Smooth muscle cell (in vitro differentiated cells): ENCODE measurements at regions not wholly inside any gene's neighbourhood (a gene's known extent, or its start where the extent isn't known, plus 50 kb on each side); places are given as distances from the start of the nearest gene placed in this dataset.

Source experiments
- DNase-seq: peaks from one replicate; lab custom pipeline; 2025; ENCODE audit not compliant: unreplicated experiment; lab: John Stamatoyannopoulos, UW
- H2AFZ ChIP-seq: fragments of 200-600 bp; sonication (generic); 2 replicates; pipeline ENCODE4 v1.6.0; 2016; ENCODE audit warnings: antibody characterized with exemption, low read depth, mild to moderate bottlenecking
- H3F3A ChIP-seq: fragments of 200-600 bp; sonication (generic); 2 replicates; pipeline ENCODE4 v1.6.0; 2017; ENCODE audit warnings: antibody characterized with exemption, low read depth
- H3K27ac ChIP-seq: fragments of 200-600 bp; sonication (generic); 2 replicates; pipeline ENCODE4 v1.5.1; 2016; ENCODE audit warnings: low read depth, mild to moderate bottlenecking
- H3K27me3 ChIP-seq: fragments of 200-600 bp; sonication (generic); 2 replicates; pipeline ENCODE4 v1.6.1; 2016; ENCODE audit warnings: low read depth, mild to moderate bottlenecking
- H3K36me3 ChIP-seq: fragments of 200-600 bp; sonication (generic); 2 replicates; pipeline ENCODE4 v1.5.1; 2016; ENCODE audit warnings: low read depth
- H3K4me1 ChIP-seq: fragments of 200-600 bp; sonication (generic); 2 replicates; pipeline ENCODE4 v1.5.1; 2016; ENCODE audit warnings: low read depth
- H3K4me2 ChIP-seq: fragments of 200-600 bp; sonication (generic); 2 replicates; pipeline ENCODE4 v1.6.0; 2016; ENCODE audit warnings: mild to moderate bottlenecking
- H3K4me3 ChIP-seq: fragments of 200-600 bp; sonication (generic); 2 replicates; pipeline ENCODE4 v1.5.1; 2016; ENCODE audit warnings: mild to moderate bottlenecking
- H3K79me2 ChIP-seq: fragments of 200-600 bp; sonication (generic); 2 replicates; pipeline ENCODE4 v1.6.0; 2016; ENCODE audit warnings: low read depth, mild to moderate bottlenecking
- H3K9ac ChIP-seq: fragments of 200-600 bp; sonication (generic); 2 replicates; pipeline ENCODE4 v1.6.0; 2016; ENCODE audit warnings: low read depth
- H3K9me3 ChIP-seq: fragments of 200-600 bp; sonication (generic); replicated peaks from 2 replicates; pipeline ENCODE4 v1.5.1; 2016; ENCODE audit warnings: low read depth
- H4K20me1 ChIP-seq: fragments of 200-600 bp; sonication (generic); 2 replicates; pipeline ENCODE4 v1.6.0; 2016; ENCODE audit warnings: low read depth
- WGBS: methylation state at CpG from one replicate; pipeline ENCODE4 v1.1.7; 2016; ENCODE audit warnings: low lambda C conversion rate; 5-methylcytosine and 5-hydroxymethylcytosine counted together
- TF ChIP-seq, protein P1 (sequence below): fragments of 200-600 bp; sonication (generic); IDR thresholded peaks from 2 replicates; pipeline ENCODE4 v1.5.1; 2017; ENCODE audit warnings: borderline replicate concordance, mild to moderate bottlenecking, antibody characterized with exemption; ENCODE audit not compliant: insufficient read depth, poor library complexity, severe bottlenecking

GRCh38 chr1:81559662-81560350 lies 240.9 kb upstream of the ADGRL2 start:
- TF ChIP-seq, protein P1, sequence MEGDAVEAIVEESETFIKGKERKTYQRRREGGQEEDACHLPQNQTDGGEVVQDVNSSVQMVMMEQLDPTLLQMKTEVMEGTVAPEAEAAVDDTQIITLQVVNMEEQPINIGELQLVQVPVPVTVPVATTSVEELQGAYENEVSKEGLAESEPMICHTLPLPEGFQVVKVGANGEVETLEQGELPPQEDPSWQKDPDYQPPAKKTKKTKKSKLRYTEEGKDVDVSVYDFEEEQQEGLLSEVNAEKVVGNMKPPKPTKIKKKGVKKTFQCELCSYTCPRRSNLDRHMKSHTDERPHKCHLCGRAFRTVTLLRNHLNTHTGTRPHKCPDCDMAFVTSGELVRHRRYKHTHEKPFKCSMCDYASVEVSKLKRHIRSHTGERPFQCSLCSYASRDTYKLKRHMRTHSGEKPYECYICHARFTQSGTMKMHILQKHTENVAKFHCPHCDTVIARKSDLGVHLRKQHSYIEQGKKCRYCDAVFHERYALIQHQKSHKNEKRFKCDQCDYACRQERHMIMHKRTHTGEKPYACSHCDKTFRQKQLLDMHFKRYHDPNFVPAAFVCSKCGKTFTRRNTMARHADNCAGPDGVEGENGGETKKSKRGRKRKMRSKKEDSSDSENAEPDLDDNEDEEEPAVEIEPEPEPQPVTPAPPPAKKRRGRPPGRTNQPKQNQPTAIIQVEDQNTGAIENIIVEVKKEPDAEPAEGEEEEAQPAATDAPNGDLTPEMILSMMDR, result peak; percentile 18
- Histone ChIP-seq H4K20me1 (no peaks in the 10 kb centered on the region), H3K9ac (no peak overlapping the region), H3K79me2 (no peaks in the 10 kb centered on the region), H3K4me1 (no peaks in the 10 kb centered on the region), H3K4me2 (no peak overlapping the region), H3K9me3 (no peaks in the 10 kb centered on the region), H3K27me3 (no peaks in the 10 kb centered on the region), H3K4me3 (no peak overlapping the region), H3F3A (no peaks in the 10 kb centered on the region), H3K27ac (no peak overlapping the region), H3K36me3 (no peaks in the 10 kb centered on the region), H2AFZ (no peak overlapping the region)
- no peak for DNase-seq
- 59% methylated on average over 1 of the region's 1 CpG for WGBS

GRCh38 chr1:81558291-81559076 lies 242.2 kb upstream of the ADGRL2 start:
- H4K20me1 ChIP-seq, result no peaks in the 10 kb centered on the region
- H3K36me3 ChIP-seq, result no peaks in the 10 kb centered on the region
- H3K4me2 ChIP-seq, result no peak overlapping the region
- no peak overlapping the region for H3K27ac ChIP-seq
- H3K79me2 ChIP-seq, result no peaks in the 10 kb centered on the region
- no peak overlapping the region for H3K4me3 ChIP-seq
- no peak for DNase-seq
- H3F3A ChIP-seq, result no peaks in the 10 kb centered on the region
- no peaks in the 10 kb centered on the region for H3K27me3 ChIP-seq
- TF ChIP-seq, protein P1, result no peak
- no peaks in the 10 kb centered on the region for H3K9me3 ChIP-seq
- 100% methylated on average over 1 of the region's 1 CpG for WGBS
- no peak overlapping the region for H2AFZ ChIP-seq
- no peaks in the 10 kb centered on the region for H3K4me1 ChIP-seq
- H3K9ac ChIP-seq, result no peak overlapping the region

GRCh38 chr1:81556968-81557367 lies 243.8 kb upstream of the ADGRL2 start:
- no peaks in the 10 kb centered on the region for H3K9me3 ChIP-seq
- no peaks in the 10 kb centered on the region for H3K4me1 ChIP-seq
- H3K9ac ChIP-seq, result no peak overlapping the region
- H4K20me1 ChIP-seq, result no peaks in the 10 kb centered on the region
- no peak overlapping the region for H3K4me2 ChIP-seq
- H3K27ac ChIP-seq, result no peak overlapping the region
- no peaks in the 10 kb centered on the region for H3K27me3 ChIP-seq
- no peaks in the 10 kb centered on the region for H3K79me2 ChIP-seq
- peak overlapping the region; percentile 53 for H2AFZ ChIP-seq
- no peak for DNase-seq
- H3K4me3 ChIP-seq, result no peak overlapping the region
- no peaks in the 10 kb centered on the region for H3K36me3 ChIP-seq
- WGBS, result 93% methylated on average over 11 of the region's 11 CpGs
- TF ChIP-seq, protein P1, result no peak
- H3F3A ChIP-seq, result no peaks in the 10 kb centered on the region
